HCT116 (cell line): ENCODE measurements at regions not wholly inside any gene's neighbourhood (a gene's known extent, or its start where the extent isn't known, plus 50 kb on each side); places are given as distances from the start of the nearest gene placed in this dataset.

Experiments used
- CEBPB ChIP-seq: IDR thresholded peaks from 2 replicates; pipeline ENCODE4 v1.6.1; 2012; ENCODE audit warnings: low read depth
- CTCF ChIP-seq, 3 experiments: fragments of 200-600 bp in 1 of 3; sonication (generic) in 1 of 3; IDR thresholded peaks in 2 of 3; conservative IDR thresholded peaks in 1 of 3; 2 replicates each; pipeline ENCODE4 v1.5.1; 2012 to 2017; ENCODE audit warnings: low read depth in 2 of 3, low read length in 2 of 3, antibody characterized with exemption in 1 of 3, borderline replicate concordance in 1 of 3, control low read depth in 1 of 3, mild to moderate bottlenecking in 1 of 3, mixed read lengths in 1 of 3, mixed run types in 1 of 3, moderate library complexity in 1 of 3; ENCODE audit not compliant: insufficient read depth in 1 of 3

- TF ChIP-seq CTCF (IDR thresholded peaks at IDR 0.05 in 2 of 3, conservative IDR thresholded peaks at IDR 0.05 in 1 of 3; ENCODE audit: borderline replicate concordance in 1 of 3, insufficient read depth in 1 of 3, low read depth in 2 of 3, low read length in 2 of 3), result no peak
- no peak for TF ChIP-seq CEBPB
Observed at GRCh38 chr12:90124914-90125313, 416.3 kb upstream of the ATP2B1 start.
